WTC11 (cell line): ENCODE measurements at regions not wholly inside any gene's neighbourhood (a gene's known extent, or its start where the extent isn't known, plus 50 kb on each side); places are given as distances from the start of the nearest gene placed in this dataset.

Source experiments
- ATAC-seq: fragments of 200-7000 bp; cut with Tn5 transposase; 2 replicates; pipeline ENCODE4 v1.10.0; 2021; ENCODE audit warnings: mild to moderate bottlenecking, moderate library complexity
- CTCF ChIA-PET: fragments of 300-600 bp; sonication (Branson Sonifier 250); formaldehyde crosslinking; loops from one replicate; lab custom pipeline; 2021; ENCODE audit warnings: antibody characterized with exemption; lab: Charles Lee
- POLR2A ChIA-PET: fragments of 350-600 bp; sonication (Branson Sonifier 250); formaldehyde crosslinking; loops from one replicate; lab custom pipeline; 2021; ENCODE audit warnings: antibody characterized with exemption; lab: Charles Lee
- DNase-seq: peaks from one replicate; pipeline ENCODE4 v3.0.0; 2021; ENCODE audit warnings: low spot score
- H3K27ac Mint-ChIP-seq: 2 replicates; pipeline ENCODE4 v1.8.0; 2021; ENCODE audit warnings: mixed read lengths
- H3K27me3 Mint-ChIP-seq: 2 replicates; pipeline ENCODE4 v1.8.0; 2021; ENCODE audit warnings: low read depth, mild to moderate bottlenecking, moderate library complexity, mixed read lengths
- H3K36me3 Mint-ChIP-seq: 2 replicates; pipeline ENCODE4 v1.8.0; 2021; ENCODE audit warnings: mixed read lengths
- H3K4me1 Mint-ChIP-seq: 2 replicates; pipeline ENCODE4 v1.8.0; 2022; ENCODE audit warnings: mixed read lengths
- H3K4me3 Mint-ChIP-seq: 2 replicates; pipeline ENCODE4 v1.8.0; 2021; ENCODE audit warnings: mild to moderate bottlenecking, moderate library complexity, mixed read lengths
- H3K9me3 Mint-ChIP-seq: 2 replicates; pipeline ENCODE4 v1.8.0; 2021; ENCODE audit warnings: mixed read lengths
- AR ChIP-seq: fragments of 250-450 bp; sonication (Bioruptor Pico); IDR thresholded peaks from 2 replicates; pipeline ENCODE4 v1.9.0; 2021; ENCODE audit warnings: mild to moderate bottlenecking
- CREB1 ChIP-seq: sonication (generic); formaldehyde crosslinking; IDR thresholded peaks from 2 replicates; pipeline ENCODE4 v1.8.0; 2023; ENCODE audit warnings: mild to moderate bottlenecking, missing genetic modification reagents
- CREM ChIP-seq: sonication (generic); formaldehyde crosslinking; IDR thresholded peaks from 2 replicates; pipeline ENCODE4 v1.8.1; 2022; ENCODE audit warnings: mild to moderate bottlenecking, missing genetic modification reagents, moderate library complexity
- EMX1 ChIP-seq: fragments of 250-450 bp; sonication (Bioruptor Pico); IDR thresholded peaks from 2 replicates; pipeline ENCODE4 v1.8.0; 2021; ENCODE audit warnings: mild to moderate bottlenecking
- FOXJ3 ChIP-seq: sonication (generic); formaldehyde crosslinking; IDR thresholded peaks from 2 replicates; pipeline ENCODE4 v1.9.0; 2021; ENCODE audit warnings: missing genetic modification reagents, mild to moderate bottlenecking, borderline replicate concordance
- NFATC4 ChIP-seq: fragments of 250-450 bp; sonication (Bioruptor Pico); IDR thresholded peaks from 2 replicates; pipeline ENCODE4 v1.9.0; 2021; ENCODE audit warnings: mild to moderate bottlenecking
- USF2 ChIP-seq: sonication (generic); formaldehyde crosslinking; IDR thresholded peaks from 2 replicates; pipeline ENCODE4 v1.8.1; 2023; ENCODE audit warnings: mild to moderate bottlenecking, missing genetic modification reagents, moderate library complexity
- ZNF263 ChIP-seq: sonication (generic); formaldehyde crosslinking; IDR thresholded peaks from 2 replicates; pipeline ENCODE4 v1.8.1; 2022; ENCODE audit warnings: low read depth, mild to moderate bottlenecking, moderate library complexity, missing genetic modification reagents
- ZNF396 ChIP-seq: fragments of 250-450 bp; sonication (Bioruptor Pico); IDR thresholded peaks from 2 replicates; pipeline ENCODE4 v1.8.0; 2021; ENCODE audit warnings: mild to moderate bottlenecking, moderate library complexity, borderline replicate concordance
- ZNF532 ChIP-seq: fragments of 250-450 bp; sonication (Bioruptor Pico); IDR thresholded peaks from 2 replicates; pipeline ENCODE4 v1.9.0; 2021; ENCODE audit warnings: mild to moderate bottlenecking, borderline replicate concordance
- TF ChIP-seq, protein P1 (sequence below): sonication (generic); formaldehyde crosslinking; IDR thresholded peaks from 2 replicates; pipeline ENCODE4 v1.8.1; 2023; ENCODE audit warnings: mild to moderate bottlenecking, moderate library complexity, missing genetic modification reagents
- TF ChIP-seq, protein P2 (sequence below): fragments of 250-450 bp; sonication (Bioruptor Pico); IDR thresholded peaks from 2 replicates; pipeline ENCODE4 v1.8.0; 2021; ENCODE audit warnings: mild to moderate bottlenecking
- TF ChIP-seq, protein P3 (sequence below): fragments of 200-600 bp; IDR thresholded peaks from 2 replicates; pipeline ENCODE4 v1.8.0; 2022; ENCODE audit warnings: antibody characterized with exemption
- TF ChIP-seq, protein P4 (sequence below): sonication (generic); formaldehyde crosslinking; IDR thresholded peaks from 2 replicates; pipeline ENCODE4 v1.8.1; 2022; ENCODE audit warnings: low read depth, missing genetic modification reagents, borderline replicate concordance

- Mint-ChIP-seq H3K36me3 (no peaks in the 10 kb centered on the region), H3K4me1 (peaks cover 14% of the 10 kb centered on the region), H3K9me3 (peaks cover 4% of the 10 kb centered on the region; the same call in 1 of the 2 replicates), H3K27me3 (no peaks in the 10 kb centered on the region), H3K27ac (no peak overlapping the region), H3K4me3 (no peak overlapping the region)
- ATAC-seq = no peak
- DNase-seq = no peak
- POLR2A ChIA-PET = no interaction called here
- CTCF ChIA-PET = interaction anchor here (0.9 kb wide), 1 partner anchor 146 kb away, joined by 3 read pairs; no protein-coding TSS in a partner anchor
- TF ChIP-seq, protein P1, sequence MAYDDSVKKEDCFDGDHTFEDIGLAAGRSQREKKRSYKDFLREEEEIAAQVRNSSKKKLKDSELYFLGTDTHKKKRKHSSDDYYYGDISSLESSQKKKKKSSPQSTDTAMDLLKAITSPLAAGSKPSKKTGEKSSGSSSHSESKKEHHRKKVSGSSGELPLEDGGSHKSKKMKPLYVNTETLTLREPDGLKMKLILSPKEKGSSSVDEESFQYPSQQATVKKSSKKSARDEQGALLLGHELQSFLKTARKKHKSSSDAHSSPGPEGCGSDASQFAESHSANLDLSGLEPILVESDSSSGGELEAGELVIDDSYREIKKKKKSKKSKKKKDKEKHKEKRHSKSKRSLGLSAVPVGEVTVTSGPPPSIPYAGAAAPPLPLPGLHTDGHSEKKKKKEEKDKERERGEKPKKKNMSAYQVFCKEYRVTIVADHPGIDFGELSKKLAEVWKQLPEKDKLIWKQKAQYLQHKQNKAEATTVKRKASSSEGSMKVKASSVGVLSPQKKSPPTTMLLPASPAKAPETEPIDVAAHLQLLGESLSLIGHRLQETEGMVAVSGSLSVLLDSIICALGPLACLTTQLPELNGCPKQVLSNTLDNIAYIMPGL (CRISPR knock-in tag) = no peak
- TF ChIP-seq ZNF396 (CRISPR knock-in tag) (no peak), CREM (no peak), FOXJ3 (CRISPR knock-in tag) (no peak), AR (no peak), NFATC4 (no peak), ZNF532 (no peak), CREB1 (CRISPR knock-in tag) (no peak)
- TF ChIP-seq, protein P2, sequence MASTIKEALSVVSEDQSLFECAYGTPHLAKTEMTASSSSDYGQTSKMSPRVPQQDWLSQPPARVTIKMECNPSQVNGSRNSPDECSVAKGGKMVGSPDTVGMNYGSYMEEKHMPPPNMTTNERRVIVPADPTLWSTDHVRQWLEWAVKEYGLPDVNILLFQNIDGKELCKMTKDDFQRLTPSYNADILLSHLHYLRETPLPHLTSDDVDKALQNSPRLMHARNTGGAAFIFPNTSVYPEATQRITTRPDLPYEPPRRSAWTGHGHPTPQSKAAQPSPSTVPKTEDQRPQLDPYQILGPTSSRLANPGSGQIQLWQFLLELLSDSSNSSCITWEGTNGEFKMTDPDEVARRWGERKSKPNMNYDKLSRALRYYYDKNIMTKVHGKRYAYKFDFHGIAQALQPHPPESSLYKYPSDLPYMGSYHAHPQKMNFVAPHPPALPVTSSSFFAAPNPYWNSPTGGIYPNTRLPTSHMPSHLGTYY (CRISPR knock-in tag) = no peak
These were observed 71.8 kb upstream of the NAP1L1 start for GRCh38 chr12:76156314-76156713.

- no peaks in the 10 kb centered on the region for H3K36me3 Mint-ChIP-seq
- DNase-seq (no peak), ATAC-seq (no peak)
- peaks cover 9% of the 10 kb centered on the region for H3K4me1 Mint-ChIP-seq
- H3K9me3 Mint-ChIP-seq = peaks cover 4% of the 10 kb centered on the region; the same call in 1 of the 2 replicates
- no peak overlapping the region for H3K27ac Mint-ChIP-seq
- ChIA-PET CTCF (interaction anchor here (0.9 kb wide), 1 partner anchor 145 kb away, joined by 3 read pairs; no protein-coding TSS in a partner anchor), POLR2A (no interaction called here)
- no peaks in the 10 kb centered on the region for H3K27me3 Mint-ChIP-seq
- TF ChIP-seq ZNF263 (CRISPR knock-in tag) (no peak), USF2 (CRISPR knock-in tag) (no peak), EMX1 (CRISPR knock-in tag) (no peak)
- TF ChIP-seq, protein P3, sequence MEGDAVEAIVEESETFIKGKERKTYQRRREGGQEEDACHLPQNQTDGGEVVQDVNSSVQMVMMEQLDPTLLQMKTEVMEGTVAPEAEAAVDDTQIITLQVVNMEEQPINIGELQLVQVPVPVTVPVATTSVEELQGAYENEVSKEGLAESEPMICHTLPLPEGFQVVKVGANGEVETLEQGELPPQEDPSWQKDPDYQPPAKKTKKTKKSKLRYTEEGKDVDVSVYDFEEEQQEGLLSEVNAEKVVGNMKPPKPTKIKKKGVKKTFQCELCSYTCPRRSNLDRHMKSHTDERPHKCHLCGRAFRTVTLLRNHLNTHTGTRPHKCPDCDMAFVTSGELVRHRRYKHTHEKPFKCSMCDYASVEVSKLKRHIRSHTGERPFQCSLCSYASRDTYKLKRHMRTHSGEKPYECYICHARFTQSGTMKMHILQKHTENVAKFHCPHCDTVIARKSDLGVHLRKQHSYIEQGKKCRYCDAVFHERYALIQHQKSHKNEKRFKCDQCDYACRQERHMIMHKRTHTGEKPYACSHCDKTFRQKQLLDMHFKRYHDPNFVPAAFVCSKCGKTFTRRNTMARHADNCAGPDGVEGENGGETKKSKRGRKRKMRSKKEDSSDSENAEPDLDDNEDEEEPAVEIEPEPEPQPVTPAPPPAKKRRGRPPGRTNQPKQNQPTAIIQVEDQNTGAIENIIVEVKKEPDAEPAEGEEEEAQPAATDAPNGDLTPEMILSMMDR = no peak
- TF ChIP-seq, protein P4, sequence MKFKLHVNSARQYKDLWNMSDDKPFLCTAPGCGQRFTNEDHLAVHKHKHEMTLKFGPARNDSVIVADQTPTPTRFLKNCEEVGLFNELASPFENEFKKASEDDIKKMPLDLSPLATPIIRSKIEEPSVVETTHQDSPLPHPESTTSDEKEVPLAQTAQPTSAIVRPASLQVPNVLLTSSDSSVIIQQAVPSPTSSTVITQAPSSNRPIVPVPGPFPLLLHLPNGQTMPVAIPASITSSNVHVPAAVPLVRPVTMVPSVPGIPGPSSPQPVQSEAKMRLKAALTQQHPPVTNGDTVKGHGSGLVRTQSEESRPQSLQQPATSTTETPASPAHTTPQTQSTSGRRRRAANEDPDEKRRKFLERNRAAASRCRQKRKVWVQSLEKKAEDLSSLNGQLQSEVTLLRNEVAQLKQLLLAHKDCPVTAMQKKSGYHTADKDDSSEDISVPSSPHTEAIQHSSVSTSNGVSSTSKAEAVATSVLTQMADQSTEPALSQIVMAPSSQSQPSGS (CRISPR knock-in tag) = no peak
- TF ChIP-seq, protein P1 (CRISPR knock-in tag) = no peak
- H3K4me3 Mint-ChIP-seq = no peak overlapping the region
These were observed 70.7 kb upstream of the NAP1L1 start for GRCh38 chr12:76155157-76155670.
